VCaP (cell line): ENCODE measurements at regions not wholly inside any gene's neighbourhood (a gene's known extent, or its start where the extent isn't known, plus 50 kb on each side); places are given as distances from the start of the nearest gene placed in this dataset.

Experiments used
- H3K27ac ChIP-seq: fragments of 450-650 bp; 2 replicates; pipeline ENCODE4 v1.5.1; 2017
- CTCF ChIP-seq: fragments of 450-650 bp; conservative IDR thresholded peaks from 2 replicates; pipeline ENCODE4 v1.5.1; 2017; ENCODE audit warnings: mild to moderate bottlenecking, moderate library complexity

GRCh38 chr14:65225299-65226159 is 123.2 kb upstream of the MAX start:
- peak overlapping the region; percentile 45 for H3K27ac ChIP-seq
- TF ChIP-seq CTCF, result no peak

- peak overlapping the region; percentile 42 for H3K27ac ChIP-seq
- TF ChIP-seq CTCF, result no peak
These were observed 124.7 kb upstream of the MAX start for GRCh38 chr14:65226824-65227604.

- no peak for TF ChIP-seq CTCF
- no peak overlapping the region for H3K27ac ChIP-seq
These were observed 126.1 kb upstream of the MAX start for GRCh38 chr14:65228436-65228835.

- TF ChIP-seq CTCF, result no peak
- peak overlapping the region; percentile 74 for H3K27ac ChIP-seq
These were observed 126.8 kb upstream of the MAX start for GRCh38 chr14:65228956-65229747.

GRCh38 chr14:65229748-65230728 is 127.7 kb upstream of the MAX start:
- no peak for TF ChIP-seq CTCF
- peak overlapping the region; percentile 74 for H3K27ac ChIP-seq

- no peak for TF ChIP-seq CTCF
- H3K27ac ChIP-seq, result peak overlapping the region; percentile 74
These were observed 129.1 kb upstream of the MAX start for GRCh38 chr14:65231286-65231980.
